Middle frontal gyrus (tissue), 1 donor: ENCODE measurements at regions not wholly inside any gene's neighbourhood (a gene's known extent, or its start where the extent isn't known, plus 50 kb on each side); places are given as distances from the start of the nearest gene placed in this dataset.
"Not testable (repeated sequence)": the region's sequence is repeated elsewhere in the genome, so short reads cannot be mapped to it uniquely, and the experiment has no call there.

Experiments
- DNase-seq: peaks from one replicate; pipeline ENCODE4 v3.0.0-alpha.2; 2015; ENCODE audit warnings: low spot score; ENCODE audit errors: extremely low spot score

GRCh38 chr3:34107669-34108068, 309.2 kb downstream of the PDCD6IP start:
- no peak for DNase-seq

GRCh38 chr3:34109021-34109420, 310.6 kb downstream of the PDCD6IP start:
- DNase-seq: no peak

- no peak for DNase-seq
These were observed 311.4 kb downstream of the PDCD6IP start for GRCh38 chr3:34109846-34110245.

GRCh38 chr3:34111361-34111760, 312.9 kb downstream of the PDCD6IP start:
- DNase-seq: no peak

- DNase-seq: not testable (repeated sequence)
These were observed 313.8 kb downstream of the PDCD6IP start for GRCh38 chr3:34112261-34112660.

- no peak for DNase-seq
These were observed 332.7 kb downstream of the PDCD6IP start for GRCh38 chr3:34131091-34131490.

GRCh38 chr3:34132069-34132692, 333.8 kb downstream of the PDCD6IP start:
- DNase-seq: no peak

GRCh38 chr3:34139566-34139965, 341.1 kb downstream of the PDCD6IP start:
- no peak for DNase-seq

GRCh38 chr3:34140616-34141015, 342.2 kb downstream of the PDCD6IP start:
- DNase-seq: no peak

GRCh38 chr3:34141841-34142337, 343.5 kb downstream of the PDCD6IP start:
- DNase-seq: no peak

- no peak for DNase-seq
These were observed 347.4 kb downstream of the PDCD6IP start for GRCh38 chr3:34145796-34146195.

- no peak for DNase-seq
These were observed 348.2 kb downstream of the PDCD6IP start for GRCh38 chr3:34146596-34146995.

- no peak for DNase-seq
These were observed 352.6 kb downstream of the PDCD6IP start for GRCh38 chr3:34150992-34151391.

GRCh38 chr3:34152656-34153055, 354.2 kb downstream of the PDCD6IP start:
- DNase-seq: no peak

GRCh38 chr3:34155108-34155507, 356.7 kb downstream of the PDCD6IP start:
- no peak for DNase-seq

- no peak for DNase-seq
These were observed 357.2 kb downstream of the PDCD6IP start for GRCh38 chr3:34155666-34156065.

- DNase-seq: no peak
These were observed 359.1 kb downstream of the PDCD6IP start for GRCh38 chr3:34157491-34157890.

GRCh38 chr3:34159613-34160420, 361.4 kb downstream of the PDCD6IP start:
- no peak for DNase-seq

GRCh38 chr3:34169636-34170035, 371.2 kb downstream of the PDCD6IP start:
- not testable (repeated sequence) for DNase-seq

GRCh38 chr3:34174740-34175139, 376.3 kb downstream of the PDCD6IP start:
- DNase-seq: no peak

GRCh38 chr3:34175636-34176176, 377.3 kb downstream of the PDCD6IP start:
- no peak for DNase-seq

- DNase-seq: no peak
These were observed 378.3 kb downstream of the PDCD6IP start for GRCh38 chr3:34176723-34177122.
